GM21619 (cell line): ENCODE measurements at regions not wholly inside any gene's neighbourhood (a gene's known extent, or its start where the extent isn't known, plus 50 kb on each side); places are given as distances from the start of the nearest gene placed in this dataset.

Experiments used
- ATAC-seq: cut with Tn5 transposase; IDR thresholded peaks from one replicate; pipeline ENCODE4 v1.9.1; 2021; ENCODE audit not compliant: unreplicated experiment

- no peak for ATAC-seq
Observed at GRCh38 chr1:95427525-95427924, 193.5 kb downstream of the RWDD3 start.

- no peak for ATAC-seq
Observed at GRCh38 chr1:95431235-95431634, 197.2 kb downstream of the RWDD3 start.

GRCh38 chr1:95435611-95436010 is 201.6 kb downstream of the RWDD3 start:
- no peak for ATAC-seq

GRCh38 chr1:95437011-95437410 is 203.0 kb downstream of the RWDD3 start:
- ATAC-seq, result no peak

DNA sequence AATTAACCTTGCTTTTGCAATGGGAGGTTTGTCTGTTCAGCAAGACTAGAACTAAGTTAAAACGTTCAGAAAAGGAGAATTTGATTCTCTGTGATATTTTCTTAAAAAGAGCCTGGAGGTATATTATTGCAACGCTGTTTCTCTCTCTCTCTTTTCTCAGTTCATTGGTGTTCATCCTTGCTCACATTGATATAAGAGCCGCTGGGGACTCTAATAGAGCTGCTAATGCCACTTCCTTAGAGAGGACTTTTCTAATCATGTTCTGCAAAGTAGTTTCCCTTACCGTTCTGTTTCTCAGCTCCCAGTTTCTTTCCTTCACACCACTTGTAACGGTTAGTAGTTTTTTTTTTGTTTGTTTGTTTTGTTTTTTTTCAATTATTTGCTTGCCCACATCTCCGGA is 203.8 kb downstream of the RWDD3 start:
- ATAC-seq, result no peak

GRCh38 chr1:95438218-95438948 is 204.4 kb downstream of the RWDD3 start:
- ATAC-seq, result no peak

DNA sequence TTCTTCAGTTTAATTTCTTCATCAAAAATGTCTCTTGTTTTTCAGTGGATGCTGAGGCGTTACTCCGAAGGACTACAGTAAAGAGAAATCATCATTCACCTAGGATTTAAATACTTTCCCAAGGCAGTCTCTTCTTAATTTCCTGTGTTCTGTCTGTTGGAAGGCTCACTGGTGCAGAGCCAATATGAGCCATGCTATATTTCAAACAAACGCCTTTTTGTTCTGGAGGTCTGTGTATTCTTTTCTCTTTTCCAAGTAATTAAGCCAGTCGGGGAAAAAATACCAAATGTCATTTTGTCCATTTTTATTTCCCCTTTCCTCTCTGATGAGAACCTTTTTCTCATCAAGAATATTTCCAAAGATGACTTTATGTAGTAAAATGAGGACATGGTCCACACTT is 206.5 kb downstream of the RWDD3 start:
- no peak for ATAC-seq

- no peak for ATAC-seq
Observed at GRCh38 chr1:95449516-95449915, 215.5 kb downstream of the RWDD3 start.

GRCh38 chr1:95451054-95451453 is 217.0 kb downstream of the RWDD3 start:
- no peak for ATAC-seq

GRCh38 chr1:95451904-95452303 is 217.9 kb downstream of the RWDD3 start:
- no peak for ATAC-seq

- no peak for ATAC-seq
Observed at GRCh38 chr1:95453053-95453452, 219.0 kb downstream of the RWDD3 start.

DNA sequence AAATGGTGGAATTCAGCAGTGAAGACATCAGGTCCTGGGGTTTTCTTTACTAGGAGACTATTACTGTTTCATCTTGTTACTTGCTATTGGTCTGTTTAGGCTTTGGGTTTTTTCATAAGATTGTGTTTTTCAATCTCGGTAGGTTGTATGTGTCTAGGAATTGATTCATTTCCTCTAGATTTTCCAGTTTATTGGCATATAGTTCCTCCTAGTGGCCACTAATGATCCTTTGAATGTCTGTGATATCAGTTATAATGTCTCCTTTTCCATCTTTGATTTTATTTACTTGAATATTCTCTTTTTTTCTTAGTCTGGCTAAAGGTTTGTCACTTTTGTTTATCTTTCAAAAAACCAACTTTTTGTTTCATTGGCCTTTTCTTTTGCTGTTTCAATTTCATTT is 233.0 kb downstream of the RWDD3 start:
- ATAC-seq, result no peak

GRCh38 chr1:95475686-95476457 is 241.9 kb downstream of the RWDD3 start:
- no peak for ATAC-seq

DNA sequence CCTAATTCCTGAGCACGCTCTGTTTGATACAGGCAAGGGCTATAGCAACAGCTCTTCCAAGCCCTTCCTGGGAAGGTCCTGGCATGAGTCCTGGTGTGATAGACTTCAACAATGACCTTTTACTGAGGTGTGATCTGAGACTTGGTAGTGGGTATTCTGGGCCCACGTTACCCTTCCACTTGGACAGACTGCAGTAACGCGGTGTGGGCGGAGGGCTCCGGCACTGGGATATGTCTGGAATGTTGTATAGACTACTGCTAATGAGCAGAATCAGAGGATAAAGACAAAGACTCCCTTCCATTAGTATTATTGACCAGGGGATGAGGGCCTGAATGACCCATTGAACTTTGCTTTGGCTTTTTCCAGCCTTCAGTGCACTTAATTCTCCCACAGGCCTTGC is 262.3 kb downstream of the RWDD3 start:
- no peak for ATAC-seq

DNA sequence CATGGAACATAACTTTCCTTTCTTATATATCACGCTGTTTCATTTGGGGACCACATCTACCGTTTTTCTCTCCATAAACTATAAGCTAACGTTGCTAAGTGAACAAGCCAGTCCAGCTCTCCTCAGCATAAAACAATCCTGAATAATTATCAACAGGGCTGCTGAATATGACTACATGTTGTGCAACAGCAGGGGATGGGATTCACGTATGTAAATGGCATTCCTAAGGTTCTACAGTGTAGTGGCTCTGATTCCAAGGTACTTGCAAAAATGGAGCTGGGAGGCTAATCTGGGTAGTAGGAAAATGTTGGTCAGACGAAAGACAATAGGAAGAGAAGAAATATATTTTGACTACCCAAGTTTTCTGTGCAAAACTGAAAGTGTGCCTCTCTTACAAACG is 262.8 kb downstream of the RWDD3 start:
- ATAC-seq, result no peak

GRCh38 chr1:95497566-95497965 is 263.6 kb downstream of the RWDD3 start:
- no peak for ATAC-seq

- no peak for ATAC-seq
Observed at GRCh38 chr1:95503278-95504030, 269.4 kb downstream of the RWDD3 start.

GRCh38 chr1:95504321-95504720 is 270.3 kb downstream of the RWDD3 start:
- ATAC-seq, result no peak

DNA sequence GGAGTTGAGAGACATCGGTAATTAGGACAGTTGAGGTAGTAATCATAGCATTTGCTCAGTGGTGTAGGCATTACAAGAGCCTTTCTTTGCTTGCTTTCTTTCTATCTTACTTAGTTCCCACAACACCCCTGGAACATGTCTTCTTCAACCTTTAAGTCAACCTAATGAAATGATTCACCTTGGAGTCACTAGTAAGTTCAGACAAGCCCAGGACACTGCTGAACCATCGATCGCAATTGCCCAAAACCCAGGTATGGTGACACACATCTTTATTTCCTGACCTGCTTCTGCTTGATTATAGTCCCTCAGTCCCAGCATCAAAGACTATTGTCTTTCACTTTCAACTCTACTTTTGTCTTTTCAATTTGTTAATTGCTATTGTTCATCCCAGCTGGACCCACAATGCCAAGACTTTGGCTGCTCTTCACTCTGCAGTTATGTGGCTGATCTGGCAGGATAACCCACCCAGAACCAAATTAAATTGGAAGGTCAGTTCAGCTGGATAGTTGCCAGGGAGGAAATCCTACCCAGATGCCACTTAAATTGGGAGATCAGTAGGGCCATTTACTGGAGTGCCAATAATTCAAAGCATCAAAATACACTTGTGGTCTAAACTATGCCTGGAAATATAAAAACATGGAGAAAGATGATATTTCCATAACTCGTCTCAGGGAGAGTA is 272.9 kb downstream of the RWDD3 start:
- ATAC-seq, result no peak

DNA sequence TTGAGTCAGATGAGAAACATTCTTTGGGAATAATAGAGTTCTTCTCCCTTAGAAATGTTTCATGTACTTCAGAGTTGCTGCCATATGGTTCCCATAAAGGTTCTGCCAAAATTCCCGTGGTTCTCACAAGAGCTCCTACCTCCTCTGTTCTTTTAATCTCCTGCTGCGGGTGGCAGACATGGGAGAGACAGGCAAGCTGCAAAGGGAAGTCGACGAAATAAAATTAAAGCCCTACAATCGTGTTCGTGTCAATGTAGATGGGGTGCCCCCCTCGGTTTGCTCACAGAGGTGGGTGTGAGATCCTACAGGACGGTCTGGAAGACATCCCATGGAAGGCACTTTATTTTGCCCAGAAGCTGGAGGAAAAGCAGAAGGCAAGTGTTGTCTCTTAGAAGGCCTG is 276.0 kb downstream of the RWDD3 start:
- no peak for ATAC-seq

GRCh38 chr1:95512925-95513324 is 278.9 kb downstream of the RWDD3 start:
- no peak for ATAC-seq
